HL-60 (cell line): ENCODE measurements at regions not wholly inside any gene's neighbourhood (a gene's known extent, or its start where the extent isn't known, plus 50 kb on each side); places are given as distances from the start of the nearest gene placed in this dataset.

Source experiments
- GABPA ChIP-seq: IDR thresholded peaks from 2 replicates; pipeline ENCODE4 v1.6.1; 2012; ENCODE audit warnings: low read depth
- REST ChIP-seq: IDR thresholded peaks from 2 replicates; pipeline ENCODE4 v1.6.1; 2012; ENCODE audit warnings: low read depth; ENCODE audit not compliant: insufficient replicate concordance
- SPI1 ChIP-seq: IDR thresholded peaks from 2 replicates; pipeline ENCODE4 v1.6.1; 2012; ENCODE audit warnings: low read depth, mild to moderate bottlenecking, borderline replicate concordance
- TF ChIP-seq, protein P1 (sequence below): IDR thresholded peaks from one replicate; pipeline ENCODE4 v1.5.1; 2011; ENCODE audit warnings: low read length, control low read depth, inconsistent platforms; ENCODE audit not compliant: insufficient read depth

- TF ChIP-seq, protein P1, sequence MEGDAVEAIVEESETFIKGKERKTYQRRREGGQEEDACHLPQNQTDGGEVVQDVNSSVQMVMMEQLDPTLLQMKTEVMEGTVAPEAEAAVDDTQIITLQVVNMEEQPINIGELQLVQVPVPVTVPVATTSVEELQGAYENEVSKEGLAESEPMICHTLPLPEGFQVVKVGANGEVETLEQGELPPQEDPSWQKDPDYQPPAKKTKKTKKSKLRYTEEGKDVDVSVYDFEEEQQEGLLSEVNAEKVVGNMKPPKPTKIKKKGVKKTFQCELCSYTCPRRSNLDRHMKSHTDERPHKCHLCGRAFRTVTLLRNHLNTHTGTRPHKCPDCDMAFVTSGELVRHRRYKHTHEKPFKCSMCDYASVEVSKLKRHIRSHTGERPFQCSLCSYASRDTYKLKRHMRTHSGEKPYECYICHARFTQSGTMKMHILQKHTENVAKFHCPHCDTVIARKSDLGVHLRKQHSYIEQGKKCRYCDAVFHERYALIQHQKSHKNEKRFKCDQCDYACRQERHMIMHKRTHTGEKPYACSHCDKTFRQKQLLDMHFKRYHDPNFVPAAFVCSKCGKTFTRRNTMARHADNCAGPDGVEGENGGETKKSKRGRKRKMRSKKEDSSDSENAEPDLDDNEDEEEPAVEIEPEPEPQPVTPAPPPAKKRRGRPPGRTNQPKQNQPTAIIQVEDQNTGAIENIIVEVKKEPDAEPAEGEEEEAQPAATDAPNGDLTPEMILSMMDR: no peak
- no peak for TF ChIP-seq SPI1
- no peak for TF ChIP-seq GABPA
- TF ChIP-seq REST: no peak
These were observed 501.6 kb upstream of the PSMD7 start for GRCh38 chr16:73794994-73795393.
